GM23248 (cell line): ENCODE measurements at regions not wholly inside any gene's neighbourhood (a gene's known extent, or its start where the extent isn't known, plus 50 kb on each side); places are given as distances from the start of the nearest gene placed in this dataset.

ENCODE experiments used
- DNase-seq: peaks from one replicate; pipeline ENCODE4 v3.0.0-alpha.2; 2015
- H2AFZ ChIP-seq: fragments of 200-600 bp; sonication (generic); 2 replicates; pipeline ENCODE4 v1.6.1; 2016; ENCODE audit warnings: antibody characterized with exemption
- H3F3A ChIP-seq: fragments of 200-600 bp; sonication (generic); 2 replicates; pipeline ENCODE4 v1.6.1; 2016; ENCODE audit warnings: mild to moderate bottlenecking, antibody characterized with exemption, mixed run types; ENCODE audit not compliant: insufficient read depth
- H3K27ac ChIP-seq: fragments of 200-600 bp; sonication (generic); 2 replicates; pipeline ENCODE4 v1.5.1; 2016; ENCODE audit warnings: mild to moderate bottlenecking
- H3K27me3 ChIP-seq: fragments of 200-600 bp; sonication (generic); replicated peaks from 2 replicates; pipeline ENCODE4 v1.6.1; 2016; ENCODE audit warnings: mild to moderate bottlenecking; ENCODE audit not compliant: insufficient read depth
- H3K36me3 ChIP-seq: fragments of 200-600 bp; sonication (generic); 2 replicates; pipeline ENCODE4 v1.6.1; 2016; ENCODE audit warnings: low read depth, mild to moderate bottlenecking
- H3K4me1 ChIP-seq: fragments of 200-600 bp; sonication (generic); 2 replicates; pipeline ENCODE4 v1.6.1; 2016; ENCODE audit warnings: mild to moderate bottlenecking; ENCODE audit not compliant: insufficient read depth
- H3K4me2 ChIP-seq: fragments of 200-600 bp; sonication (generic); one replicate; pipeline ENCODE4 v1.6.1; 2016; ENCODE audit warnings: mild to moderate bottlenecking; ENCODE audit not compliant: unreplicated experiment
- H3K4me3 ChIP-seq: fragments of 200-600 bp; sonication (generic); 2 replicates; pipeline ENCODE4 v1.5.1; 2016; ENCODE audit warnings: mild to moderate bottlenecking
- H3K79me2 ChIP-seq: fragments of 200-600 bp; sonication (generic); 2 replicates; pipeline ENCODE4 v1.6.1; 2016; ENCODE audit warnings: mild to moderate bottlenecking; ENCODE audit not compliant: insufficient read depth
- H3K9ac ChIP-seq: fragments of 200-600 bp; sonication (generic); 2 replicates; pipeline ENCODE4 v1.6.1; 2016; ENCODE audit warnings: mild to moderate bottlenecking
- H3K9me2 ChIP-seq: fragments of 200-600 bp; sonication (generic); 2 replicates; pipeline ENCODE4 v1.6.1; 2016; ENCODE audit warnings: mixed run types, mild to moderate bottlenecking, moderate library complexity; ENCODE audit not compliant: insufficient read depth
- H3K9me3 ChIP-seq: fragments of 200-600 bp; sonication (generic); one replicate; pipeline ENCODE4 v1.6.1; 2017; ENCODE audit warnings: low read depth
- H4K20me1 ChIP-seq: fragments of 200-600 bp; sonication (generic); 2 replicates; pipeline ENCODE4 v1.6.0; 2016; ENCODE audit not compliant: insufficient read depth
- EZH2 ChIP-seq: fragments of 200-600 bp; sonication (generic); IDR thresholded peaks from 2 replicates; pipeline ENCODE4 v1.6.1; 2018; ENCODE audit warnings: antibody characterized with exemption, mild to moderate bottlenecking; ENCODE audit not compliant: insufficient read depth, poor library complexity, severe bottlenecking
- EZH2phosphoT487 ChIP-seq: fragments of 200-600 bp; sonication (generic); IDR thresholded peaks from 2 replicates; pipeline ENCODE4 v1.6.1; 2018; ENCODE audit warnings: antibody characterized with exemption, moderate library complexity, mild to moderate bottlenecking, low read depth; ENCODE audit not compliant: insufficient read depth
- WGBS, 2 experiments: methylation state at CpG; one replicate each; pipeline ENCODE4 v1.1.6; 2015 to 2017; ENCODE audit warnings: low lambda C conversion rate in 2 of 2, low coverage in 1 of 2; ENCODE audit errors: missing lambda C conversion rate in 2 of 2; 5-methylcytosine and 5-hydroxymethylcytosine counted together
- in situ Hi-C: fragments of 300-500 bp; cut with MboI; formaldehyde crosslinking; loops from 2 replicates; pipeline ENCODE4 v1.15.0; 2020

DNA sequence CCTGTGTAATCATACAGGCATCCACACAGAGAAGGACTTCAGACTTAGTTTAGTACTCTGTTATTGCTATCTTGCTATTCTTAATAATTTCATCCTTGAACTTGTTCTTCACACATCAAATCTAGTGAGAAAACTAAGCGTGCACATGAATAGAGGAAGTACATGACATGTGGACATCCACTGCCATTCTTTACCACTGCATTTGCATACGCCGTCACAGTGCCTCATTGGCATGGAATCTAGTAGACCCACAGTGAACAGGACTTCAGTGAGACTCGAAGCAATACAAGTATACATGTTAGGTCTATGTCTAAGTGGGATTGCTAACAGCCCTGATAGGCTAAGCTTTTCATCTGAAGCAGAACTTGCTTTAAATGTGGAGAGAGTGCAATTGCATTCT, 592.1 kb downstream of the TLE4 start:
- TF ChIP-seq EZH2 (no peak), EZH2phosphoT487 (no peak)
- H3K9me3 ChIP-seq = no peaks in the 10 kb centered on the region
- H3K79me2 ChIP-seq = no peaks in the 10 kb centered on the region
- H2AFZ ChIP-seq = no peak overlapping the region
- WGBS, 2 experiments = 33 to 37% methylated on average over 4 of the region's 4 CpGs
- H3K27ac ChIP-seq = no peak overlapping the region
- H3K4me1 ChIP-seq = no peaks in the 10 kb centered on the region
- H3K9ac ChIP-seq = no peak overlapping the region
- no peak for DNase-seq
- H3K27me3 ChIP-seq = no peaks in the 10 kb centered on the region; the same call in 1 of the 2 replicates
- in situ Hi-C loops = no loop called here
- no peaks in the 10 kb centered on the region for H3K9me2 ChIP-seq
- H3F3A ChIP-seq = no peaks in the 10 kb centered on the region
- no peak overlapping the region for H3K4me3 ChIP-seq
- H3K36me3 ChIP-seq = no peaks in the 10 kb centered on the region
- H3K4me2 ChIP-seq = no peak overlapping the region
- no peaks in the 10 kb centered on the region for H4K20me1 ChIP-seq

- in situ Hi-C loops = no loop called here
- H2AFZ ChIP-seq = no peak overlapping the region
These were observed 586.9 kb downstream of the TLE4 start for GRCh38 chr9:80158554-80159170.

GRCh38 chr9:80158131-80158530, 586.4 kb downstream of the TLE4 start:
- no peak for TF ChIP-seq EZH2
- TF ChIP-seq EZH2phosphoT487 = no peak
- H2AFZ ChIP-seq = no peak overlapping the region
- H3F3A ChIP-seq = no peaks in the 10 kb centered on the region
- H3K9me2 ChIP-seq = no peaks in the 10 kb centered on the region
- H3K4me1 ChIP-seq = no peaks in the 10 kb centered on the region
- H3K9me3 ChIP-seq = no peaks in the 10 kb centered on the region
- peaks cover 10% of the 10 kb centered on the region for H3K27me3 ChIP-seq
- no peak overlapping the region for H3K9ac ChIP-seq
- no peak overlapping the region for H3K4me3 ChIP-seq
- H3K4me2 ChIP-seq = no peak overlapping the region
- 73 to 94% methylated on average over 4 of the region's 4 CpGs for WGBS, 2 experiments
- in situ Hi-C loops = no loop called here
- DNase-seq = no peak
- H4K20me1 ChIP-seq = no peaks in the 10 kb centered on the region
- H3K36me3 ChIP-seq = no peaks in the 10 kb centered on the region
- no peak overlapping the region for H3K27ac ChIP-seq
- no peaks in the 10 kb centered on the region for H3K79me2 ChIP-seq

More at GRCh38 chr9:80158554-80159170, 586.9 kb downstream of the TLE4 start:
- H3K9me3 ChIP-seq = no peaks in the 10 kb centered on the region
- no peaks in the 10 kb centered on the region for H4K20me1 ChIP-seq
- no peaks in the 10 kb centered on the region for H3K9me2 ChIP-seq
- peaks cover 10% of the 10 kb centered on the region for H3K27me3 ChIP-seq
- no peaks in the 10 kb centered on the region for H3K4me1 ChIP-seq
- DNase-seq = no peak
- no peaks in the 10 kb centered on the region for H3K79me2 ChIP-seq
- no peak overlapping the region for H3K27ac ChIP-seq
- H3F3A ChIP-seq = no peaks in the 10 kb centered on the region
- WGBS, 2 experiments = 13 to 14% methylated on average over 4 of the region's 4 CpGs
- no peaks in the 10 kb centered on the region for H3K36me3 ChIP-seq
- no peak overlapping the region for H3K4me2 ChIP-seq
- TF ChIP-seq EZH2phosphoT487 = no peak
- no peak for TF ChIP-seq EZH2
- no peak overlapping the region for H3K4me3 ChIP-seq
- H3K9ac ChIP-seq = no peak overlapping the region

DNA sequence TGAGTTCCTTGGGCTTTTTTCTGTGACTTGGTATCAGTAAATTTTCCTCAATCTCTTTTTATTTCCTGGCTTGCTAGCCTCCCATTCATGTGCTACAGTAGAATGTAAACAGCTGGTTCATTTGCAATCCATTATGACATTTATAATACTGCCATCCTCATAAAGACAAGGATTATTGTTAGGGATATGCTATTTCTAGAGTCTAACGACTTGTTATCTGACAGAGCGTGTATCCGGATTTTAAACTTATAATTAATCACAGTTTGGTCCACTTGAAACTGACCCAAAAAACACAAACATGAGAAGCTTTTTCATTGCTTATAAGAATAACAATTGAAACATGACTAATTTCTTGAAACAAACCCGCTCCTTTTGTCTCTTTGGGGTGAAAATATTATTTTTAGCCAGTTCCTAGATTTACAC, 585.8 kb downstream of the TLE4 start:
- Histone ChIP-seq H3K9me3 (no peaks in the 10 kb centered on the region), H2AFZ (no peak overlapping the region), H3K9ac (no peak overlapping the region), H3K4me1 (no peaks in the 10 kb centered on the region), H3K4me2 (no peak overlapping the region), H4K20me1 (no peaks in the 10 kb centered on the region), H3F3A (no peaks in the 10 kb centered on the region), H3K27ac (no peak overlapping the region), H3K27me3 (peaks cover 10% of the 10 kb centered on the region), H3K36me3 (no peaks in the 10 kb centered on the region), H3K79me2 (no peaks in the 10 kb centered on the region), H3K4me3 (no peak overlapping the region), H3K9me2 (no peaks in the 10 kb centered on the region)
- in situ Hi-C loops = no loop called here
- no peak for DNase-seq
- TF ChIP-seq EZH2phosphoT487 (no peak), EZH2 (no peak)
- 7% methylated on average over 4 of the region's 4 CpGs for WGBS, 2 experiments
